IgD-negative memory B cell (primary cell): ENCODE measurements at regions not wholly inside any gene's neighbourhood (a gene's known extent, or its start where the extent isn't known, plus 50 kb on each side); places are given as distances from the start of the nearest gene placed in this dataset.
A peak's percentile ranks its signal among the peaks of the same experiment; 100 is the strongest.

Experiments
- H3K27ac Mint-ChIP-seq, 3 donors: one replicate each; pipeline ENCODE4 v1.8.0; 2020 to 2022; ENCODE audit warnings: mild to moderate bottlenecking in 3 of 3, mixed read lengths in 3 of 3, moderate library complexity in 1 of 3
- H3K27me3 Mint-ChIP-seq: one replicate; pipeline ENCODE4 v1.8.0; 2021; ENCODE audit warnings: mixed read lengths
- H3K36me3 Mint-ChIP-seq: one replicate; pipeline ENCODE4 v1.8.0; 2020; ENCODE audit warnings: mild to moderate bottlenecking, mixed read lengths
- H3K4me1 Mint-ChIP-seq, 3 donors: one replicate each; pipeline ENCODE4 v1.8.0; 2020 to 2022; ENCODE audit warnings: mixed read lengths in 3 of 3, mild to moderate bottlenecking in 1 of 3
- H3K4me3 Mint-ChIP-seq, 4 donors: one replicate each; pipeline ENCODE4 v1.8.0; 2020 to 2022; ENCODE audit warnings: mild to moderate bottlenecking in 4 of 4, mixed read lengths in 4 of 4, moderate library complexity in 3 of 4
- H3K9me3 Mint-ChIP-seq, 3 donors: one replicate each; pipeline ENCODE4 v1.8.0; 2020 to 2021; ENCODE audit warnings: mixed read lengths in 3 of 3, mild to moderate bottlenecking in 1 of 3

DNA sequence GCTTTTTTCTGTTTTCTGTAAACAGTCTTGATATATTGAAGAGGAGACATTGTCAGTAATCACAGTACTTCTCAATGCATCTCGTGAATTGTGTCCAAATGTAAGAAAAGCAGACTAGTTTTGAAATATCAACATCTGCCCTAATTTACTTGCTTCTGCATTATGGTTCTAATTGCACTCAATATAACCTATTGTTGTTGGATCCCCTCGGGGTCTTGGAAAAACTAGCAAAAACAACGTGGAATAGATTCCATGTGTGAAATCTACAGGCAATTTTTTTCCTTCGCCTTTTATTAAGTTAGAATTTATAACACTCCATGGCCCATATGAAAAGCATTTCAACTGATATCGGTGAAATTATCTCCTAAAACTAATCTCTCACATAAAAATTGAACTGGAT, 236.5 kb downstream of the TTLL7 start:
- peaks cover 6% of the 10 kb centered on the region for H3K27me3 Mint-ChIP-seq

DNA sequence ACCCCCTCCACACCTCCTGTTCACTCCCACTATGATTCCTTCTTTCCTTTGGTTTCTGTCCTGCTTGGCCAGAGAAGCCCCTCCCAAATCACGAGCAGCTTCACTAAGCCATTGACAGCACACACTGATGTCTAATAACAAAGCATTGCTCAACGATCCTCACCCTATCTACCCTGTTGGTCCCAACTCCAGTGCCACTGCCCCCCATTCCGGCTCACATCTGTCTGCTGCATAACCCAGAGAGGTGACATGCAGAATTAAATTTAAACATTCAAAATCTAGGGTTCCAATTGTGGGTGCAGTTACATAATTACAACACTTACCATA, 236.9 kb downstream of the TTLL7 start:
- Mint-ChIP-seq H3K27me3 (peaks cover 6% of the 10 kb centered on the region), H3K36me3 (peaks cover 2% of the 10 kb centered on the region), H3K4me1 (peaks cover 16% of the 10 kb centered on the region in 3 donors), H3K27ac (peak overlapping the region in 1 of 3 donors; percentile 3), H3K4me3 (peak overlapping the region in 1 of 4 donors; percentile 52), H3K9me3 (no peaks in the 10 kb centered on the region)

More for the DNA sequence above, 236.5 kb downstream of the TTLL7 start:
- H3K36me3 Mint-ChIP-seq: peaks cover 2% of the 10 kb centered on the region
- H3K27ac Mint-ChIP-seq: no peak overlapping the region
- no peak overlapping the region for H3K4me3 Mint-ChIP-seq
- H3K4me1 Mint-ChIP-seq: peaks cover 16% of the 10 kb centered on the region in 3 donors
- no peaks in the 10 kb centered on the region for H3K9me3 Mint-ChIP-seq

DNA sequence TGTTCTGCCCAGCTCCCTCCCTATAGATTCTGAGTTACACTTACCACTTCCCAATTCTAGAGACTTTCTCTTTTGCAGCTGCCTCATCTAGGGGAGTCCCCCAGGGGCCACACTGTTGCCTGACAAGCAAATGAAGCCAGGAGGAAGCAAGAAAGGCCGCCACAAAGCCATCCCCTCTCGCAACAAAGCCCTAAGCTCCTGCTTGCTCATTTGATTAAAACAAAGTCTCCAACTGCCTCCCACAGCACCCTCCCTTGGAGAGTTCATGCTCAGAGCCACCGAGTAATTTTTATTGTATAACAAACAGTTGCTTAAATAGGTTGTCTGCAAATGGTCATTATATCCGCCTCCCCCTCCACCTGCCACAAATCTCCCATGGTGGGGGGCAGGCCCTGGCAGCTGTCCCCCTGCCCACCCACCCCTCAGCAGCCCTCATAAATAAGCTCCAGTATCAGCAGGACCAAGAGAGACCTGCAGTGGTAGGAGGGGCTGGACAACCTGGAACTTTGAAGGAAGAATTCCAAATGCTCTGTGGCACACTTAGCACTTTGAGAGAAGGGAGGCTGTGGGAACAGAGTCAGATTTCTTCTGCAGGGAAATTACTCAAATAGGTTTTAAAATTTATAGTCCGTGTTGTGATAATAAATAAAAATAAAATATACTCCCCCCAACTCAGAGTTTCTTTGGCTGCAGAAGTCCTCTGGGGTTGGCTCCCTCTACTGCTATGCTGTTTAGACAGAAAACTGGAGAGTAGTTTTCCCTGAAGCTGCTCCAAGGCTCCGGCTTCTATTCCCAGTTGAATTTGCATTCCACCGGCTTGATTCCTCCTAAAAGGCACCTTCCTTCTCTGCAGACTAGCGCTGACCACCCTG, 237.5 kb downstream of the TTLL7 start:
- H3K27ac Mint-ChIP-seq: no peak overlapping the region
- H3K36me3 Mint-ChIP-seq: peaks cover 2% of the 10 kb centered on the region
- peak overlapping the region in 3 of 4 donors; percentile 1 to 65 (median 45) for H3K4me3 Mint-ChIP-seq

GRCh38 chr1:83760226-83761021, 238.5 kb downstream of the TTLL7 start:
- H3K27me3 Mint-ChIP-seq: peaks cover 6% of the 10 kb centered on the region
- no peak overlapping the region for H3K27ac Mint-ChIP-seq
- peak overlapping the region in 2 of 4 donors; percentile 45 to 65 for H3K4me3 Mint-ChIP-seq
- H3K9me3 Mint-ChIP-seq: no peaks in the 10 kb centered on the region
- H3K36me3 Mint-ChIP-seq: peaks cover 2% of the 10 kb centered on the region
- peaks cover 16 to 21% (median 20%) of the 10 kb centered on the region in 3 donors for H3K4me1 Mint-ChIP-seq

More for the DNA sequence above, 237.5 kb downstream of the TTLL7 start:
- Mint-ChIP-seq H3K27me3 (peaks cover 6% of the 10 kb centered on the region), H3K9me3 (no peaks in the 10 kb centered on the region), H3K4me1 (peaks cover 16% of the 10 kb centered on the region in 3 donors)

DNA sequence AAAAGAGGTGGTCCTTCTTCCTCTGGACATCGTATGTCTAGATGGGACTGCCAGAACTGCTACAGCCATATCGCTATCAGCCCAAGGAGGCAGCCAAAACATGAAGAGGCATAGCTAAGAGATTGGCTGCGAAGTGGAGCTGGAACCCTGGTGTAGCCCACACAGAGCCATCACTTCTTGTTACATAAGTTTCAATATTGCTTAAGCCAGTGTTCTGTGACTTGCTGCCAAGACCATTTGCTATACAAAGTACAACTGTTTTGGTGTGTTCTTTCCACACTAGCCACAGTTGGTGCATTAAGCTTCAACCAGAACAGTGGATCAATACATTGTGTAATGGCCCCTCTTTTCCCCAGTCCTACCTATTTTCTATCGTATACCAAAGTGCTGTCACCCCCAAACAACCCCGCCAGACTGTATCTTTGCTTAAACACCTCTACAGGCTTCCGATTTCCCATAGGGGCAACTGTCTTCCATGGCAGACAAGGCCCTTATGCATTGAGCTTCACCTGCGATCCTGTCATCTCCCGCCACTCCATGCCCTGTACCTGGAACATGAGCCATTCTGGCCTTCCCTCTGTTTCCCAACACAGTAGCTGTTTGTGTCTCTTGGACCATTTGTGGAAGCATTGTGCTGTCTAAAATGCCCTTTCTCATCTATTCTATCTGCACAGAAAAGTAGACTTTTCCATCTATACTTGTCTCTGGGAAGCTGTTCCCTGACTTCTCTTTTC, 241.8 kb downstream of the TTLL7 start:
- H3K27me3 Mint-ChIP-seq: peaks cover 4% of the 10 kb centered on the region
- peaks cover 11 to 20% (median 17%) of the 10 kb centered on the region in 3 donors for H3K4me1 Mint-ChIP-seq
- H3K27ac Mint-ChIP-seq: no peak overlapping the region
- H3K4me3 Mint-ChIP-seq: no peak overlapping the region
- no peaks in the 10 kb centered on the region for H3K36me3 Mint-ChIP-seq
- no peaks in the 10 kb centered on the region for H3K9me3 Mint-ChIP-seq

- H3K4me3 Mint-ChIP-seq: no peak overlapping the region
- no peaks in the 10 kb centered on the region for H3K27me3 Mint-ChIP-seq
- H3K4me1 Mint-ChIP-seq: peaks cover 2 to 10% (median 7%) of the 10 kb centered on the region in 3 donors
- H3K36me3 Mint-ChIP-seq: no peaks in the 10 kb centered on the region
- H3K9me3 Mint-ChIP-seq: peaks cover 0 to 2% (median 0%) of the 10 kb centered on the region in 3 donors
- no peak overlapping the region for H3K27ac Mint-ChIP-seq
These were observed 247.3 kb downstream of the TTLL7 start for GRCh38 chr1:83751602-83752001.

GRCh38 chr1:83750201-83750600, 248.7 kb downstream of the TTLL7 start:
- H3K9me3 Mint-ChIP-seq: peaks cover 0 to 2% (median 0%) of the 10 kb centered on the region in 3 donors
- peaks cover 2% of the 10 kb centered on the region for H3K36me3 Mint-ChIP-seq
- peak overlapping the region in 1 of 3 donors; percentile 20 for H3K27ac Mint-ChIP-seq
- no peaks in the 10 kb centered on the region for H3K27me3 Mint-ChIP-seq
- peaks cover 10 to 14% (median 11%) of the 10 kb centered on the region in 3 donors for H3K4me1 Mint-ChIP-seq
- no peak overlapping the region for H3K4me3 Mint-ChIP-seq

DNA sequence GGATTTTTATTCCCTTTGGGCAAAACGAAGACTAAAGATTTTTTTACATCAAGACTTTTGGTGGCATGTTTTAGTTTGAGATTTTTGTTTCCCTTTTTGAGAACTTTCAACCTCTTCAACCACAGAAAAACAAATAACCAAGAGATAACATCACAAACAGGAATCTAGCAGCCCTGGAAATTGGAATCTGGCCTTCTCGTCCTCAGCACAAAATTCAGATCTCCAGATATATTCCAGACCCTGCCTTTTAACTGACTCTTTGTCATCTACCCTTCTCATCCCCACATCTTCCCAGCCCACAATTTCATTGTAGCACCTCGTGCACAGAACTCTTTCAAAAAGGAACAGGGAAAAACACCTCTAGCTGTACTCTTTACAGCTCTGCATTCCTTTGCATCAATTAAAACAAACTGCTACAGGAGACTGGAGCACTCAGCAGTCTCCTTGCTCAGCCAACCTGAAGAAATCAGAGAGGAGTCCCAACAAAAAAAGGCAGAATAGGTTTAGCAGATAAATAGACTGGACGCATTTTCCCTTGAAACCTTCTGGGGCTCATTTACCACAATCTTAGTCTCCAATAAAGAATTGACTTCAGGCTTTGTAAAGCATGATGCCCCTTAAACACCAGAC, 251.0 kb downstream of the TTLL7 start:
- no peak overlapping the region for H3K27ac Mint-ChIP-seq
- peaks cover 2% of the 10 kb centered on the region for H3K36me3 Mint-ChIP-seq
- H3K4me1 Mint-ChIP-seq: peaks cover 10 to 14% (median 12%) of the 10 kb centered on the region in 3 donors
- H3K4me3 Mint-ChIP-seq: no peak overlapping the region
- H3K27me3 Mint-ChIP-seq: no peaks in the 10 kb centered on the region
- H3K9me3 Mint-ChIP-seq: peaks cover 0 to 2% (median 0%) of the 10 kb centered on the region in 3 donors

DNA sequence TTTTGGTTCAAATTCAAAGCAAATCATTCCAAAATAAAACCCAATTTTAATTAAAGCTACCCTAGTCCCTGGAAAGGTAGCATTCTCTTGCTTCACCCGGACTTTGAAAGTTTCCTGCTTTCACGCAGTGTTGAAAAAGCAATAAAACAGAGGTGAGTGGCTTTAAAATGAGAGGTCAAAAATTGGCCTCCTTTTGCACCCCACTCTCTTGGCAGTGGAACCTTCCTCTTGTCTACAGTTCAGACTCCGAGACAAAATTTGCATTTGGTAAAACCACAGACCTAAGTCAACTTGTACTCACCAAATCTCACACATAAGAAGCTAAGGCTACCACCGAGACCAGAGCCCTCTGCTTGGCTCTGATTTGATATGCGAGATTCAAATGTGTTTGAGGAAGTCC, 252.7 kb downstream of the TTLL7 start:
- Mint-ChIP-seq H3K27me3 (no peaks in the 10 kb centered on the region), H3K4me3 (peak overlapping the region; percentile 51 to 87 (median 62)), H3K27ac (peak overlapping the region in 1 of 3 donors; percentile 29), H3K36me3 (peaks cover 2% of the 10 kb centered on the region), H3K4me1 (peaks cover 12 to 18% (median 14%) of the 10 kb centered on the region in 3 donors), H3K9me3 (no peaks in the 10 kb centered on the region)

- Mint-ChIP-seq H3K4me1 (peaks cover 14 to 18% (median 14%) of the 10 kb centered on the region in 3 donors), H3K4me3 (no peak overlapping the region), H3K27me3 (no peaks in the 10 kb centered on the region)
These were observed 256.5 kb downstream of the TTLL7 start for GRCh38 chr1:83742446-83742845.

DNA sequence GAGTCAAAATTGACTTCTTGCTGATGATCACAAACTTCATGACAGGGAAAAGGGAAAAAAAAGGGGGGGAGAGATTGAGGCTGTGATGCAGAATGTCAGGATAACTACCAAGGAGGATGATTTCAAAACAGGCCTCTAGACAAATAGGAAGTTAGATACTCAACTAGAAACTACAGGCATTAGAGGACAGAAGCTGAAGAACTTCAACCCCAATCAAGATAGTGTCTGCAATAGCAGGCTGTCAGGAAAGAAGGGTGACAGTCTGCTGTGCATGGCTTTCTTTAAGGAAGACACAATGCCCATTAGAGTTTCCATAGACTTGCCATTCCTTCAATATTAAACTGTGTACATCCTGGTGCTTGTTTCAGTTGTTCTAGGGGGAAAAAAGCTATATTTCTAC, 257.2 kb downstream of the TTLL7 start:
- Mint-ChIP-seq H3K9me3 (no peaks in the 10 kb centered on the region), H3K27me3 (no peaks in the 10 kb centered on the region), H3K4me3 (no peak overlapping the region)

More at GRCh38 chr1:83742446-83742845, 256.5 kb downstream of the TTLL7 start:
- peaks cover 2% of the 10 kb centered on the region for H3K36me3 Mint-ChIP-seq
- no peak overlapping the region for H3K27ac Mint-ChIP-seq
- H3K9me3 Mint-ChIP-seq: no peaks in the 10 kb centered on the region

DNA sequence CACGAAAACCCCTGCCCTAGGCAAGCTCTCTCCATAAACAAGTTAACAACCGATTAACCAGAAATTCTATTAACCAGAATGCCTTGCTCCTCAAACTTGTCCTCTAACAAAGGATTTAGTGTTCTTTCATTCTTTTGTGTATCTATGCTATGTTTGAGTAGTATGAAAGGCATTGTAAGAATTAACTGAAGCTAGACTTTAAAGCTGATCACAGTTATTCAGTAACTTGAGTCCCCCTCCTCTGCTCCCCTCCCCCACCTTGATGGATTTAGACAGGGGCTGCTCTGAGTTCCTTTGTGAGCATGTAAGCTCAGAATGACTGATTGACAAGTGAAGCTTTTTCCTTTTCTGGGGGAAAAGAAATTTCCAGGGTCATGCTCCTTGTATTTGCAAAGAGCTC, 257.6 kb downstream of the TTLL7 start:
- H3K27me3 Mint-ChIP-seq: no peaks in the 10 kb centered on the region
- no peak overlapping the region for H3K27ac Mint-ChIP-seq
- no peak overlapping the region for H3K4me3 Mint-ChIP-seq
- H3K4me1 Mint-ChIP-seq: peaks cover 6 to 13% (median 9%) of the 10 kb centered on the region in 3 donors
- peaks cover 2% of the 10 kb centered on the region for H3K36me3 Mint-ChIP-seq
- H3K9me3 Mint-ChIP-seq: no peaks in the 10 kb centered on the region

More for the DNA sequence above, 257.2 kb downstream of the TTLL7 start:
- Mint-ChIP-seq H3K4me1 (peaks cover 11 to 17% (median 13%) of the 10 kb centered on the region in 3 donors), H3K27ac (no peak overlapping the region), H3K36me3 (peaks cover 2% of the 10 kb centered on the region)

DNA sequence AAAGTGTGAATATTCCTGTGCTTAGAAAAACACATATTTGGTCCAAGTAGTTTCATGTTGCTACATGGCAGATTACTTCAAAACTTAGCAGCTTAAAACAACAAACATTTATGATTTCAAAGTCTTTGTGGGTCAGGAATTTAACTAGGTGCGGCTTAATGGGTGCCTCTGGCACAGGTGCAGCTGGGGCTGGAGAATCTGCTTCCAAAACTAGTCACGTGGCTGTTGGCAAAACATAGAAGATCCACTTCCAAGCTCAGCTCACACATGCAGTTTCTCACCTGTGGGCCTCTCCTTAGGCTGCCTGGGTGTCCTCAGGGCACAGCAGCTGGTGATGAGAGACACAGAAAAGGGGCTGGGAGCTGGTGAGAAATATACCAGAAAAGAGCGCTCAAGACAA, 263.4 kb downstream of the TTLL7 start:
- H3K27ac Mint-ChIP-seq: no peak overlapping the region
- peak overlapping the region in 1 of 4 donors; percentile 39 for H3K4me3 Mint-ChIP-seq
- H3K36me3 Mint-ChIP-seq: no peaks in the 10 kb centered on the region
- H3K9me3 Mint-ChIP-seq: no peaks in the 10 kb centered on the region
- H3K27me3 Mint-ChIP-seq: no peaks in the 10 kb centered on the region
- H3K4me1 Mint-ChIP-seq: peaks cover 0 to 2% (median 0%) of the 10 kb centered on the region in 3 donors

- peaks cover 0 to 2% (median 0%) of the 10 kb centered on the region in 3 donors for H3K4me1 Mint-ChIP-seq
- no peaks in the 10 kb centered on the region for H3K27me3 Mint-ChIP-seq
These were observed 264.5 kb downstream of the TTLL7 start for GRCh38 chr1:83734420-83734819.

More at GRCh38 chr1:83734420-83734819, 264.5 kb downstream of the TTLL7 start:
- H3K4me3 Mint-ChIP-seq: no peak overlapping the region
- H3K27ac Mint-ChIP-seq: no peak overlapping the region
- H3K36me3 Mint-ChIP-seq: no peaks in the 10 kb centered on the region
- H3K9me3 Mint-ChIP-seq: no peaks in the 10 kb centered on the region
